ENCODE measurements at regions not wholly inside any gene's neighbourhood (a gene's known extent, or its start where the extent isn't known, plus 50 kb on each side); places are given as distances from the start of the nearest gene placed in this dataset.
"Not testable (repeated sequence)": the region's sequence is repeated elsewhere in the genome, so short reads cannot be mapped to it uniquely, and the experiment has no call there.

- peak; percentile 21 for DNase-seq
Observed at GRCh38 chr16:29156511-29156910, 171.7 kb downstream of the LAT start.

- DNase-seq = peak; percentile 12
Observed at GRCh38 chr16:29155866-29156200, 171.0 kb downstream of the LAT start.

GRCh38 chr16:29155131-29155865, 170.4 kb downstream of the LAT start:
- DNase-seq = not testable (repeated sequence)

GRCh38 chr16:29154676-29155121, 169.8 kb downstream of the LAT start:
- DNase-seq = peak; percentile 43

- DNase-seq = peak; percentile 31
Observed at GRCh38 chr16:29154088-29154487, 169.2 kb downstream of the LAT start.

GRCh38 chr16:29153307-29153706, 168.5 kb downstream of the LAT start:
- peak; percentile 20 for DNase-seq

- DNase-seq = peak; percentile 18
Observed at GRCh38 chr16:29152544-29153031, 167.7 kb downstream of the LAT start.

GRCh38 chr16:29151317-29151716, 166.5 kb downstream of the LAT start:
- DNase-seq = peak; percentile 16

- DNase-seq = not testable (repeated sequence)
Observed at GRCh38 chr16:29149912-29150311, 165.1 kb downstream of the LAT start.

GRCh38 chr16:29148867-29149272, 164.0 kb downstream of the LAT start:
- peak; percentile 27 for DNase-seq

GRCh38 chr16:29148131-29148691, 163.4 kb downstream of the LAT start:
- DNase-seq = peak; percentile 8

- DNase-seq = peak; percentile 3
Observed at GRCh38 chr16:29147710-29148109, 162.9 kb downstream of the LAT start.

- DNase-seq = peak; percentile 20
Observed at GRCh38 chr16:29146808-29147643, 162.2 kb downstream of the LAT start.

- peak; percentile 8 for DNase-seq
Observed at GRCh38 chr16:29146266-29146665, 161.4 kb downstream of the LAT start.

- DNase-seq = peak; percentile 8
Observed at GRCh38 chr16:29145486-29146225, 160.8 kb downstream of the LAT start.

- DNase-seq = peak; percentile 12
Observed at GRCh38 chr16:29145086-29145485, 160.2 kb downstream of the LAT start.

- peak; percentile 12 for DNase-seq
Observed at GRCh38 chr16:29144669-29145062, 159.8 kb downstream of the LAT start.

- peak; percentile 23 for DNase-seq
Observed at GRCh38 chr16:29143739-29144668, 159.2 kb downstream of the LAT start.

GRCh38 chr16:29142506-29142905, 157.7 kb downstream of the LAT start:
- DNase-seq = peak; percentile 18

- peak; percentile 20 for DNase-seq
Observed at GRCh38 chr16:29141586-29142324, 156.9 kb downstream of the LAT start.

- DNase-seq = peak; percentile 15
Observed at GRCh38 chr16:29141121-29141520, 156.3 kb downstream of the LAT start.

Data from left hindlimb (tissue), 1 donor.